PC-9 (cell line): ENCODE measurements at regions not wholly inside any gene's neighbourhood (a gene's known extent, or its start where the extent isn't known, plus 50 kb on each side); places are given as distances from the start of the nearest gene placed in this dataset.

ENCODE experiments used
- CTCF ChIP-seq: fragments of 200-600 bp; sonication (generic); conservative IDR thresholded peaks from 2 replicates; pipeline ENCODE4 v1.6.1; 2017; ENCODE audit warnings: mixed run types, antibody characterized with exemption, mild to moderate bottlenecking, moderate library complexity
- EZH2 ChIP-seq: fragments of 200-600 bp; sonication (generic); IDR thresholded peaks from 2 replicates; pipeline ENCODE4 v1.8.0; 2017; ENCODE audit warnings: antibody characterized with exemption, low read depth

- TF ChIP-seq EZH2 (no peak), CTCF (no peak)
Observed at GRCh38 chr14:26990946-26991345, 393.1 kb upstream of the NOVA1 start.
